ENCODE measurements at regions not wholly inside any gene's neighbourhood (a gene's known extent, or its start where the extent isn't known, plus 50 kb on each side); places are given as distances from the start of the nearest gene placed in this dataset.

DNA sequence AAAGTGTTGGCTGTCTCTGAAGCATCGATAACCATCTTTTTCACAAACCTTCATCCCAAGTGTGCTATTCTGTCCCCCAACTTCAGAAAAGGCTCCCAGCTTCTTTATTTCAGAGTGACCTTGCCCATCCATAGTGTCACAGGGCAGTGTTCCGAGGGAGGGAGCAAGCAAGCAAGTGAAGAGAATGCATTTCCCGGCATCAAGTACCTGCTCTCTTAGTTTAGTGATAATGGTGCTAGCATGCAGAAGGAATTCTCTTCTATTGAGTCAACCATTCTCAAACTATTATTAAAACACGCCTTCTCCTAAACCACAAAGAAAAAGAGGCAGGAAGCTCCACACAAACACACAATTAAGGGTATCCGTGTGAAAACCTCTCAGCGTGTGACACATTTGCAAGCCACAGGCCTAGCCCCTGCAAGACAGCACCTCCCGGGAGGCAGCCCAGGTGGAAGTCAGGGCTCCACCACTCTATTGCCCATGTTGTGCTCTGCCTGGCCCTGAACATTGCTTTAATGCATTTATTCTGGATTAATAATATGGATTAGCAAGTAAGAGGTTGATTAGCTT lies 504.9 kb downstream of the GALR1 start:
- Histone ChIP-seq H3F3A (ENCODE audit: control insufficient read depth, insufficient read depth) (no peaks in the 10 kb centered on the region), H3K4me2 (ENCODE audit: low read length) (no peak overlapping the region)

GRCh38 chr18:77755187-77755586 lies 505.5 kb downstream of the GALR1 start:
- Histone ChIP-seq H3K4me2 (ENCODE audit: low read length) (no peak overlapping the region), H3K4me1 (ENCODE audit: control insufficient read depth, low read length) (no peaks in the 10 kb centered on the region)

More for the DNA sequence above, 504.9 kb downstream of the GALR1 start:
- no peak for TF ChIP-seq EZH2phosphoT487 (IDR thresholded peaks at IDR 0.05; ENCODE audit: borderline replicate concordance, low read length)
- TF ChIP-seq CTCF (IDR thresholded peaks at IDR 0.05; ENCODE audit: low read depth, low read length, poor library complexity, severe bottlenecking) = no peak
- Histone ChIP-seq H4K20me1 (ENCODE audit: control insufficient read depth, insufficient read depth, low read depth, low read length) (no peaks in the 10 kb centered on the region), H3K9me3 (ENCODE audit: control insufficient read depth, insufficient read depth, low read length) (no peaks in the 10 kb centered on the region), H3K4me1 (ENCODE audit: control insufficient read depth, low read length) (no peaks in the 10 kb centered on the region), H3K4me3 (ENCODE audit: low read length) (no peak overlapping the region), H3K27me3 (ENCODE audit: control insufficient read depth, low read length) (no peaks in the 10 kb centered on the region), H3K36me3 (ENCODE audit: control insufficient read depth, low read length) (no peaks in the 10 kb centered on the region), H3K27ac (ENCODE audit: low read depth, low read length) (no peak overlapping the region), H3K79me2 (ENCODE audit: control insufficient read depth, low read length) (no peaks in the 10 kb centered on the region), H3K9me2 (replicated peaks; ENCODE audit: control insufficient read depth, low read length) (no peaks in the 10 kb centered on the region)

DNA sequence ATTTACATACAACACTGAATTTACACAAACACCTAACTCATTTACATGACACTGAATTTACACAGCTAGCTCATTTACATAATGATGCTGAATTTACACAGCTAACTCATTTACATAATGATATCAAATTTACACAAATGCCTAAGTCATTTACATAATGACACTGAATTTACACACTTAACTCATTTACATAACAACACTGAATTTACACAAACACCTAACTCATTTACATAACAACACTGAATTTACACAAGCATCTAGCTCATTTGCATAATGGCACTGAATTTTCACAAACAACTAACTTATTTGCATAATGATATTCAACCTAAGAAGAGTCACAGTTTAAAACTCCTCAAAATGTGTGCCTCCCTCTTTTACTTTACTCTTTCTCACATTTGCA lies 511.7 kb downstream of the GALR1 start:
- no peak for TF ChIP-seq EZH2phosphoT487 (IDR thresholded peaks at IDR 0.05; ENCODE audit: borderline replicate concordance, low read length)
- TF ChIP-seq CTCF (IDR thresholded peaks at IDR 0.05; ENCODE audit: low read depth, low read length, poor library complexity, severe bottlenecking) = no peak
- Histone ChIP-seq H3K27ac (ENCODE audit: low read depth, low read length) (no peak overlapping the region), H3K79me2 (ENCODE audit: control insufficient read depth, low read length) (no peaks in the 10 kb centered on the region), H3K9me3 (ENCODE audit: control insufficient read depth, insufficient read depth, low read length) (peaks cover 6% of the 10 kb centered on the region; the same call in 1 of the 2 replicates), H4K20me1 (ENCODE audit: control insufficient read depth, insufficient read depth, low read depth, low read length) (no peaks in the 10 kb centered on the region), H3K4me2 (ENCODE audit: low read length) (no peak overlapping the region), H3K27me3 (ENCODE audit: control insufficient read depth, low read length) (no peaks in the 10 kb centered on the region), H3K9me2 (replicated peaks; ENCODE audit: control insufficient read depth, low read length) (no peaks in the 10 kb centered on the region), H3K4me3 (ENCODE audit: low read length) (no peak overlapping the region), H3K4me1 (ENCODE audit: control insufficient read depth, low read length) (no peaks in the 10 kb centered on the region), H3K36me3 (ENCODE audit: control insufficient read depth, low read length) (no peaks in the 10 kb centered on the region), H3F3A (ENCODE audit: control insufficient read depth, insufficient read depth) (no peaks in the 10 kb centered on the region)

More at GRCh38 chr18:77755187-77755586, 505.5 kb downstream of the GALR1 start:
- Histone ChIP-seq H3K79me2 (ENCODE audit: control insufficient read depth, low read length) (no peaks in the 10 kb centered on the region), H3K9me3 (ENCODE audit: control insufficient read depth, insufficient read depth, low read length) (no peaks in the 10 kb centered on the region), H3K27me3 (ENCODE audit: control insufficient read depth, low read length) (no peaks in the 10 kb centered on the region), H3K27ac (ENCODE audit: low read depth, low read length) (no peak overlapping the region), H4K20me1 (ENCODE audit: control insufficient read depth, insufficient read depth, low read depth, low read length) (no peaks in the 10 kb centered on the region), H3K4me3 (ENCODE audit: low read length) (no peak overlapping the region), H3F3A (ENCODE audit: control insufficient read depth, insufficient read depth) (no peaks in the 10 kb centered on the region), H3K9me2 (replicated peaks; ENCODE audit: control insufficient read depth, low read length) (no peaks in the 10 kb centered on the region), H3K36me3 (ENCODE audit: control insufficient read depth, low read length) (no peaks in the 10 kb centered on the region)
- no peak for TF ChIP-seq CTCF (IDR thresholded peaks at IDR 0.05; ENCODE audit: low read depth, low read length, poor library complexity, severe bottlenecking)
- TF ChIP-seq EZH2phosphoT487 (IDR thresholded peaks at IDR 0.05; ENCODE audit: borderline replicate concordance, low read length) = no peak
